K562 (cell line): ENCODE measurements at regions not wholly inside any gene's neighbourhood (a gene's known extent, or its start where the extent isn't known, plus 50 kb on each side); places are given as distances from the start of the nearest gene placed in this dataset.

ENCODE experiments used
- ATAC-seq: fragments of 200-7000 bp; cut with Tn5 transposase; 3 replicates; pipeline ENCODE4 v1.9.1; 2020; ENCODE audit warnings: moderate library complexity
- BruUV-seq: library from RNA; stranded (reverse); fragments of 400-500 nt; replicated peaks from 2 replicates; lab custom pipeline; 2021; lab: Mats Ljungman, UMichigan
- CTCF ChIA-PET: fragments of 300-600 bp; formaldehyde crosslinking; extraction: SDS; loops from one replicate; lab custom pipeline; 2021; ENCODE audit warnings: low intra/inter-chr PET ratio; lab: Yijun Ruan, JAX
- POLR2A ChIA-PET: fragments of 300-600, 350-650 bp; sonication (Branson Sonifier 250); formaldehyde crosslinking; extraction: SDS; loops from one replicate; lab custom pipeline; 2021; ENCODE audit warnings: antibody characterized with exemption, inconsistent platforms; lab: Yijun Ruan, JAX
- DNase-seq, 4 experiments: peaks; one replicate each; pipeline versions ENCODE4 v3.0.0 to v3.0.0-alpha.2; 2011 to 2018; ENCODE audit warnings: low spot score in 3 of 4, mixed read lengths in 3 of 4; ENCODE audit errors: extremely low read depth in 1 of 4
- FAIRE-seq: peaks from 2 replicates; lab custom pipeline; 2011; peaks lifted over from hg19 to GRCh38; lab: Jason Lieb, UNC
- H2AFZ ChIP-seq: 2 replicates; pipeline ENCODE4 v1.6.0; 2011; ENCODE audit warnings: low read depth, low read length, control low read depth, inconsistent platforms
- H3K27ac ChIP-seq: fragments of 200-600 bp; 3 replicates; pipeline ENCODE4 v1.8.0; 2011; ENCODE audit warnings: low read depth, mild to moderate bottlenecking, control low read depth, inconsistent platforms, low read length, moderate library complexity, mixed read lengths; ENCODE audit errors: extremely low read depth
- H3K27me3 ChIP-seq, 2 experiments: fragments of 300-600 bp in 1 of 2; 2 replicates in 1 of 2; 3 replicates in 1 of 2; pipeline versions ENCODE4 v1.6.0 to v1.8.0; 2011; ENCODE audit warnings: inconsistent platforms in 2 of 2, low read length in 2 of 2, mild to moderate bottlenecking in 1 of 2, mixed read lengths in 1 of 2, moderate library complexity in 1 of 2; ENCODE audit not compliant: control insufficient read depth in 2 of 2, insufficient read depth in 2 of 2
- H3K36me3 ChIP-seq: fragments of 300-600 bp; 3 replicates; pipeline ENCODE4 v1.8.0; 2011; ENCODE audit warnings: mild to moderate bottlenecking, low read length, inconsistent platforms; ENCODE audit not compliant: control insufficient read depth, insufficient read depth
- H3K4me1 ChIP-seq, 2 experiments: fragments of 200-600 bp in 1 of 2; replicated peaks in 1 of 2; 2 replicates in 1 of 2; 3 replicates in 1 of 2; pipeline versions ENCODE4 v1.5.1 to v1.8.0; 2011; ENCODE audit warnings: inconsistent platforms in 2 of 2, low read length in 2 of 2, mild to moderate bottlenecking in 1 of 2, mixed read lengths in 1 of 2, moderate library complexity in 1 of 2; ENCODE audit not compliant: control insufficient read depth in 2 of 2, insufficient read depth in 2 of 2
- H3K4me2 ChIP-seq: 2 replicates; pipeline ENCODE4 v1.6.1; 2011; ENCODE audit warnings: low read length, control low read depth, inconsistent platforms, mixed read lengths; ENCODE audit not compliant: insufficient read depth
- H3K4me3 ChIP-seq: fragments of 200-600 bp; sonication (generic), shearing (Covaris generic); 2 replicates; pipeline ENCODE4 v1.5.1; 2016; ENCODE audit warnings: control low read depth, inconsistent platforms
- H3K79me2 ChIP-seq: fragments of 200-600 bp; 3 replicates; pipeline ENCODE4 v1.8.0; 2011; ENCODE audit warnings: low read length, inconsistent platforms; ENCODE audit not compliant: control insufficient read depth, insufficient read depth
- H3K9ac ChIP-seq, 2 experiments: 2 replicates each; pipeline versions ENCODE4 v1.6.0 to v1.6.1; 2011; ENCODE audit warnings: low read depth in 2 of 2, low read length in 2 of 2, control low read depth in 1 of 2, inconsistent platforms in 1 of 2, mild to moderate bottlenecking in 1 of 2, mixed read lengths in 1 of 2; ENCODE audit not compliant: insufficient read depth in 1 of 2
- H3K9me1 ChIP-seq: one replicate; pipeline ENCODE4 v1.6.0; 2011; ENCODE audit warnings: inconsistent platforms, mild to moderate bottlenecking, low read length, moderate library complexity; ENCODE audit not compliant: control insufficient read depth, insufficient read depth
- H3K9me3 ChIP-seq: replicated peaks from 2 replicates; pipeline ENCODE4 v1.5.1; 2011; ENCODE audit warnings: low read depth, low read length, inconsistent platforms; ENCODE audit not compliant: control insufficient read depth, insufficient read depth
- H4K20me1 ChIP-seq: replicated peaks from 2 replicates; pipeline ENCODE4 v1.6.1; 2011; ENCODE audit warnings: low read length, inconsistent platforms, mixed read lengths; ENCODE audit not compliant: control insufficient read depth, insufficient read depth
- CGGBP1 ChIP-seq: fragments of 250-450 bp; sonication (Bioruptor Pico); IDR thresholded peaks from 2 replicates; pipeline ENCODE4 v1.9.0; 2021; ENCODE audit warnings: mild to moderate bottlenecking
- EP400 ChIP-seq: fragments of 450-650 bp; IDR thresholded peaks from 2 replicates; pipeline ENCODE4 v1.6.1; 2017; ENCODE audit warnings: antibody characterized with exemption, mild to moderate bottlenecking, moderate library complexity
- HSF4 ChIP-seq: fragments of 250-450 bp; sonication (Bioruptor Pico); IDR thresholded peaks from 2 replicates; pipeline ENCODE4 v2.1.2; 2022; ENCODE audit warnings: mild to moderate bottlenecking, moderate library complexity, borderline replicate concordance
- ID3 ChIP-seq, 2 experiments: fragments of 250-450 bp in 1 of 2; fragments of 450-650 bp in 1 of 2; sonication (Bioruptor Pico) in 1 of 2; IDR thresholded peaks; 2 replicates each; pipeline versions ENCODE4 v1.6.1 to v1.8.0; 2016 to 2021; ENCODE audit warnings: mild to moderate bottlenecking in 2 of 2, moderate library complexity in 2 of 2, missing compliant biosample characterization in 1 of 2, missing genetic modification characterization in 1 of 2
- MBD2 ChIP-seq: sonication (generic); IDR thresholded peaks from 2 replicates; pipeline ENCODE4 v1.6.1; 2016; ENCODE audit warnings: low read depth, borderline replicate concordance
- MLX ChIP-seq, 2 experiments: fragments of 450-650 bp in 1 of 2; sonication (generic) in 1 of 2; formaldehyde crosslinking; conservative IDR thresholded peaks; 2 replicates each; pipeline versions ENCODE4 v1.4.0 to v1.8.1; 2020 to 2022; ENCODE audit warnings: mild to moderate bottlenecking in 1 of 2, missing genetic modification reagents in 1 of 2
- MTA1 ChIP-seq: fragments of 450-650 bp; IDR thresholded peaks from 2 replicates; pipeline ENCODE4 v1.6.1; 2017; ENCODE audit warnings: borderline replicate concordance
- PCBP1 ChIP-seq: fragments of 200-400 bp; formaldehyde crosslinking; IDR thresholded peaks from 2 replicates; pipeline ENCODE4 v1.6.1; 2018; ENCODE audit warnings: mild to moderate bottlenecking, low read depth, low read length; ENCODE audit not compliant: poor library complexity, severe bottlenecking
- RFX5 ChIP-seq: IDR thresholded peaks from 2 replicates; pipeline ENCODE4 v1.6.1; 2011; ENCODE audit warnings: low read depth, mild to moderate bottlenecking, improper control_type of control experiment, low read length
- ZBTB7A ChIP-seq: IDR thresholded peaks from 2 replicates; pipeline ENCODE4 v1.6.1; 2011; ENCODE audit warnings: low read depth, mild to moderate bottlenecking, low read length, moderate library complexity, borderline replicate concordance; ENCODE audit not compliant: control insufficient read depth
- WGBS: fragments of 100-300 bp; shearing (Covaris generic); methylation state at CpG from one replicate; pipeline ENCODE4 v1.1.6; 2016; ENCODE audit warnings: low coverage, mixed read lengths; ENCODE audit not compliant: insufficient coverage; ENCODE audit errors: missing lambda C conversion rate; 5-methylcytosine and 5-hydroxymethylcytosine counted together
- in situ Hi-C: fragments of 300-500 bp; cut with MboI; formaldehyde crosslinking; loops from 4 replicates; pipeline ENCODE4 v1.15.0; 2018; ENCODE audit warnings: inconsistent platforms, mixed read lengths
- intact Hi-C: fragments of 100-400 bp; cut with micrococcal nuclease; formaldehyde crosslinking; loops from 2 replicates; pipeline ENCODE4 v1.14.2; 2022

- CTCF ChIA-PET: no interaction called here
- Histone ChIP-seq H3K36me3 (no peaks in the 10 kb centered on the region), H3K4me1 (no peaks in the 10 kb centered on the region), H4K20me1 (no peaks in the 10 kb centered on the region), H3K9me1 (no peaks in the 10 kb centered on the region), H3K9ac (no peak overlapping the region), H3K4me2 (no peak overlapping the region), H3K79me2 (no peaks in the 10 kb centered on the region), H3K27ac (no peak overlapping the region), H3K9me3 (no peaks in the 10 kb centered on the region), H3K27me3 (no peaks in the 10 kb centered on the region), H3K4me3 (no peak overlapping the region), H2AFZ (no peak overlapping the region)
- TF ChIP-seq ID3 (CRISPR knock-in tag; IDR thresholded peaks at IDR 0.05): no peak
- TF ChIP-seq ID3 (tag; IDR thresholded peaks at IDR 0.05): no peak
- TF ChIP-seq HSF4: no peak
- no peak for TF ChIP-seq MLX (CRISPR knock-in tag; conservative IDR thresholded peaks at IDR 0.05)
- TF ChIP-seq CGGBP1 (CRISPR knock-in tag): no peak
- TF ChIP-seq PCBP1: no peak
- no peak for TF ChIP-seq ZBTB7A
- TF ChIP-seq MBD2: no peak
- TF ChIP-seq RFX5: no peak
- TF ChIP-seq EP400: no peak
- TF ChIP-seq MTA1: no peak
- DNase-seq: no peak
- intact Hi-C loops (no loop called here), in situ Hi-C loops (no loop called here)
- FAIRE-seq: no peak
- no peak for ATAC-seq
- POLR2A ChIA-PET: no interaction called here
- WGBS: 0% methylated on average over 1 of the region's 1 CpG
- no TSS peak for BruUV-seq
Observed at GRCh38 chr12:29067430-29067829, 81.6 kb upstream of the FAR2 start.
